ENCODE measurements at regions not wholly inside any gene's neighbourhood (a gene's known extent, or its start where the extent isn't known, plus 50 kb on each side); places are given as distances from the start of the nearest gene placed in this dataset.

- Histone ChIP-seq H3K4me3 (ENCODE audit: low read length in 2 of 2) (no peak overlapping the region), H3K27me3 (ENCODE audit: control insufficient read depth in 2 of 2, insufficient read depth in 1 of 2, low read length in 1 of 2) (no peaks in the 10 kb centered on the region), H3K9me3 (ENCODE audit: control insufficient read depth in 2 of 2, insufficient read depth in 1 of 2, low read length in 1 of 2) (no peaks in the 10 kb centered on the region), H3K36me3 (ENCODE audit: control insufficient read depth in 2 of 2, insufficient read depth in 2 of 2, low read length in 1 of 2) (no peaks in the 10 kb centered on the region), H3K27ac (ENCODE audit: low read depth in 1 of 2, low read length in 1 of 2) (no peak overlapping the region), H3K4me1 (ENCODE audit: control insufficient read depth in 2 of 2, insufficient read depth in 2 of 2, low read length in 2 of 2) (no peaks in the 10 kb centered on the region)
- 62% methylated on average over 4 of the region's 4 CpGs for WGBS
- no peak for DNase-seq (ENCODE audit: low read depth in 6 of 9, low spot score in 9 of 9)
Observed at GRCh38 chr1:29586991-29587745, 350.8 kb downstream of the PTPRU start.

- Histone ChIP-seq H3K27ac (ENCODE audit: low read depth in 1 of 2, low read length in 1 of 2) (no peak overlapping the region), H3K27me3 (ENCODE audit: control insufficient read depth in 2 of 2, insufficient read depth in 1 of 2, low read length in 1 of 2) (no peaks in the 10 kb centered on the region), H3K4me1 (ENCODE audit: control insufficient read depth in 2 of 2, insufficient read depth in 2 of 2, low read length in 2 of 2) (no peaks in the 10 kb centered on the region), H3K36me3 (ENCODE audit: control insufficient read depth in 2 of 2, insufficient read depth in 2 of 2, low read length in 1 of 2) (no peaks in the 10 kb centered on the region), H3K4me3 (ENCODE audit: low read length in 2 of 2) (no peak overlapping the region), H3K9me3 (ENCODE audit: control insufficient read depth in 2 of 2, insufficient read depth in 1 of 2, low read length in 1 of 2) (no peaks in the 10 kb centered on the region)
- DNase-seq (ENCODE audit: low read depth in 6 of 9, low spot score in 9 of 9), result no peak
- WGBS, result 92% methylated on average over 5 of the region's 5 CpGs
Observed at GRCh38 chr1:29586215-29586614, 349.9 kb downstream of the PTPRU start.

GRCh38 chr1:29585656-29586055 lies 349.3 kb downstream of the PTPRU start:
- no peak for DNase-seq (ENCODE audit: low read depth in 6 of 9, low spot score in 9 of 9)
- Histone ChIP-seq H3K27ac (ENCODE audit: low read depth in 1 of 2, low read length in 1 of 2) (no peak overlapping the region), H3K9me3 (ENCODE audit: control insufficient read depth in 2 of 2, insufficient read depth in 1 of 2, low read length in 1 of 2) (no peaks in the 10 kb centered on the region), H3K4me1 (ENCODE audit: control insufficient read depth in 2 of 2, insufficient read depth in 2 of 2, low read length in 2 of 2) (no peaks in the 10 kb centered on the region), H3K27me3 (ENCODE audit: control insufficient read depth in 2 of 2, insufficient read depth in 1 of 2, low read length in 1 of 2) (no peaks in the 10 kb centered on the region), H3K36me3 (ENCODE audit: control insufficient read depth in 2 of 2, insufficient read depth in 2 of 2, low read length in 1 of 2) (no peaks in the 10 kb centered on the region), H3K4me3 (ENCODE audit: low read length in 2 of 2) (no peak overlapping the region)
- WGBS, result 87% methylated on average over 6 of the region's 6 CpGs

- H3K27me3 ChIP-seq (ENCODE audit: control insufficient read depth in 2 of 2, insufficient read depth in 1 of 2, low read length in 1 of 2), result no peaks in the 10 kb centered on the region
- H3K4me1 ChIP-seq (ENCODE audit: control insufficient read depth in 2 of 2, insufficient read depth in 2 of 2, low read length in 2 of 2), result no peaks in the 10 kb centered on the region
- H3K27ac ChIP-seq (ENCODE audit: low read depth in 1 of 2, low read length in 1 of 2), result no peak overlapping the region
- no peak overlapping the region for H3K4me3 ChIP-seq (ENCODE audit: low read length in 2 of 2)
- DNase-seq (ENCODE audit: low read depth in 6 of 9, low spot score in 9 of 9), result no peak
- no peaks in the 10 kb centered on the region for H3K9me3 ChIP-seq (ENCODE audit: control insufficient read depth in 2 of 2, insufficient read depth in 1 of 2, low read length in 1 of 2)
- H3K36me3 ChIP-seq (ENCODE audit: control insufficient read depth in 2 of 2, insufficient read depth in 2 of 2, low read length in 1 of 2), result no peaks in the 10 kb centered on the region
- WGBS, result 88% methylated on average over 7 of the region's 7 CpGs
Observed at GRCh38 chr1:29585201-29585600, 348.9 kb downstream of the PTPRU start.

- H3K27me3 ChIP-seq (ENCODE audit: control insufficient read depth in 2 of 2, insufficient read depth in 1 of 2, low read length in 1 of 2), result no peaks in the 10 kb centered on the region
- H3K27ac ChIP-seq (ENCODE audit: low read depth in 1 of 2, low read length in 1 of 2), result no peak overlapping the region
- H3K9me3 ChIP-seq (ENCODE audit: control insufficient read depth in 2 of 2, insufficient read depth in 1 of 2, low read length in 1 of 2), result no peaks in the 10 kb centered on the region
- no peak overlapping the region for H3K4me3 ChIP-seq (ENCODE audit: low read length in 2 of 2)
- H3K36me3 ChIP-seq (ENCODE audit: control insufficient read depth in 2 of 2, insufficient read depth in 2 of 2, low read length in 1 of 2), result no peaks in the 10 kb centered on the region
- H3K4me1 ChIP-seq (ENCODE audit: control insufficient read depth in 2 of 2, insufficient read depth in 2 of 2, low read length in 2 of 2), result no peaks in the 10 kb centered on the region
- no peak for DNase-seq (ENCODE audit: low read depth in 6 of 9, low spot score in 9 of 9)
- whole genome bisulfite sequencing, result 73% methylated on average over 10 of the region's 10 CpGs
Observed at GRCh38 chr1:29584776-29585175, 348.5 kb downstream of the PTPRU start.

GRCh38 chr1:29584362-29584761 lies 348.0 kb downstream of the PTPRU start:
- Histone ChIP-seq H3K9me3 (ENCODE audit: control insufficient read depth in 2 of 2, insufficient read depth in 1 of 2, low read length in 1 of 2) (no peaks in the 10 kb centered on the region), H3K4me1 (ENCODE audit: control insufficient read depth in 2 of 2, insufficient read depth in 2 of 2, low read length in 2 of 2) (no peaks in the 10 kb centered on the region), H3K36me3 (ENCODE audit: control insufficient read depth in 2 of 2, insufficient read depth in 2 of 2, low read length in 1 of 2) (no peaks in the 10 kb centered on the region), H3K4me3 (ENCODE audit: low read length in 2 of 2) (no peak overlapping the region), H3K27me3 (ENCODE audit: control insufficient read depth in 2 of 2, insufficient read depth in 1 of 2, low read length in 1 of 2) (no peaks in the 10 kb centered on the region), H3K27ac (ENCODE audit: low read depth in 1 of 2, low read length in 1 of 2) (no peak overlapping the region)
- whole genome bisulfite sequencing, result 74% methylated on average over 3 of the region's 3 CpGs
- DNase-seq (ENCODE audit: low read depth in 6 of 9, low spot score in 9 of 9), result no peak

- Histone ChIP-seq H3K9me3 (ENCODE audit: control insufficient read depth in 2 of 2, insufficient read depth in 1 of 2, low read length in 1 of 2) (no peaks in the 10 kb centered on the region), H3K27me3 (ENCODE audit: control insufficient read depth in 2 of 2, insufficient read depth in 1 of 2, low read length in 1 of 2) (no peaks in the 10 kb centered on the region), H3K36me3 (ENCODE audit: control insufficient read depth in 2 of 2, insufficient read depth in 2 of 2, low read length in 1 of 2) (no peaks in the 10 kb centered on the region), H3K4me3 (ENCODE audit: low read length in 2 of 2) (no peak overlapping the region), H3K27ac (ENCODE audit: low read depth in 1 of 2, low read length in 1 of 2) (no peak overlapping the region), H3K4me1 (ENCODE audit: control insufficient read depth in 2 of 2, insufficient read depth in 2 of 2, low read length in 2 of 2) (no peaks in the 10 kb centered on the region)
- WGBS, result 82% methylated on average over 5 of the region's 5 CpGs
- DNase-seq (ENCODE audit: low read depth in 6 of 9, low spot score in 9 of 9), result no peak
Observed at GRCh38 chr1:29583727-29584126, 347.4 kb downstream of the PTPRU start.

- no peak overlapping the region for H3K4me3 ChIP-seq (ENCODE audit: low read length in 2 of 2)
- no peaks in the 10 kb centered on the region for H3K4me1 ChIP-seq (ENCODE audit: control insufficient read depth in 2 of 2, insufficient read depth in 2 of 2, low read length in 2 of 2)
- WGBS, result 90% methylated on average over 4 of the region's 4 CpGs
- DNase-seq (ENCODE audit: low read depth in 6 of 9, low spot score in 9 of 9), result no peak
- no peaks in the 10 kb centered on the region for H3K27me3 ChIP-seq (ENCODE audit: control insufficient read depth in 2 of 2, insufficient read depth in 1 of 2, low read length in 1 of 2)
- H3K9me3 ChIP-seq (ENCODE audit: control insufficient read depth in 2 of 2, insufficient read depth in 1 of 2, low read length in 1 of 2), result no peaks in the 10 kb centered on the region
- H3K36me3 ChIP-seq (ENCODE audit: control insufficient read depth in 2 of 2, insufficient read depth in 2 of 2, low read length in 1 of 2), result no peaks in the 10 kb centered on the region
- no peak overlapping the region for H3K27ac ChIP-seq (ENCODE audit: low read depth in 1 of 2, low read length in 1 of 2)
Observed at GRCh38 chr1:29581256-29581655, 344.9 kb downstream of the PTPRU start.

GRCh38 chr1:29579821-29580425 lies 343.6 kb downstream of the PTPRU start:
- H3K27ac ChIP-seq (ENCODE audit: low read depth in 1 of 2, low read length in 1 of 2), result no peak overlapping the region
- no peak for DNase-seq (ENCODE audit: low read depth in 6 of 9, low spot score in 9 of 9)
- H3K27me3 ChIP-seq (ENCODE audit: control insufficient read depth in 2 of 2, insufficient read depth in 1 of 2, low read length in 1 of 2), result no peaks in the 10 kb centered on the region
- H3K4me3 ChIP-seq (ENCODE audit: low read length in 2 of 2), result no peak overlapping the region
- H3K4me1 ChIP-seq (ENCODE audit: control insufficient read depth in 2 of 2, insufficient read depth in 2 of 2, low read length in 2 of 2), result no peaks in the 10 kb centered on the region
- no peaks in the 10 kb centered on the region for H3K36me3 ChIP-seq (ENCODE audit: control insufficient read depth in 2 of 2, insufficient read depth in 2 of 2, low read length in 1 of 2)
- WGBS, result 91% methylated on average over 5 of the region's 5 CpGs
- no peaks in the 10 kb centered on the region for H3K9me3 ChIP-seq (ENCODE audit: control insufficient read depth in 2 of 2, insufficient read depth in 1 of 2, low read length in 1 of 2)
